Head of caudate nucleus (tissue), 42 donors: ENCODE measurements at regions not wholly inside any gene's neighbourhood (a gene's known extent, or its start where the extent isn't known, plus 50 kb on each side); places are given as distances from the start of the nearest gene placed in this dataset.

ENCODE experiments used
- DNase-seq, 42 donors: peaks; one replicate each; pipeline versions ENCODE4 v3.0.0 to v3.0.0-alpha.2; 2020 to 2021; ENCODE audit warnings: mixed read lengths in 7 of 42
- intact Hi-C: fragments of 100-400 bp; cut with DNase I; formaldehyde crosslinking; loops from one replicate; pipeline ENCODE4 v1.15.0; 2022

GRCh38 chr13:99647596-99647985, 146.3 kb downstream of the TM9SF2 start:
- no peak for DNase-seq
- intact Hi-C loops = no loop called here

GRCh38 chr13:99646866-99647595, 145.8 kb downstream of the TM9SF2 start:
- DNase-seq = no peak
- intact Hi-C loops = no loop called here

- DNase-seq = peak in 1 of 42 donors; percentile 18
- intact Hi-C loops = no loop called here
Measured at GRCh38 chr13:99642841-99643240, 141.6 kb downstream of the TM9SF2 start.

GRCh38 chr13:99642006-99642405, 140.7 kb downstream of the TM9SF2 start:
- intact Hi-C loops = no loop called here
- DNase-seq = peak in 1 of 42 donors; percentile 25

GRCh38 chr13:99640260-99640659, 139.0 kb downstream of the TM9SF2 start:
- intact Hi-C loops = no loop called here
- no peak for DNase-seq

- intact Hi-C loops = no loop called here
Measured at GRCh38 chr13:99639126-99639525, 137.9 kb downstream of the TM9SF2 start.

GRCh38 chr13:99636728-99637353, 135.6 kb downstream of the TM9SF2 start:
- intact Hi-C loops = no loop called here
- DNase-seq = no peak

More at GRCh38 chr13:99639126-99639525, 137.9 kb downstream of the TM9SF2 start:
- no peak for DNase-seq

- intact Hi-C loops = no loop called here
- DNase-seq = no peak
Measured at GRCh38 chr13:99636306-99636705, 135.0 kb downstream of the TM9SF2 start.

GRCh38 chr13:99634672-99635071, 133.4 kb downstream of the TM9SF2 start:
- intact Hi-C loops = no loop called here
- DNase-seq = no peak

GRCh38 chr13:99630269-99630898, 129.1 kb downstream of the TM9SF2 start:
- DNase-seq = no peak
- intact Hi-C loops = no loop called here

GRCh38 chr13:99629641-99630040, 128.4 kb downstream of the TM9SF2 start:
- no peak for DNase-seq

GRCh38 chr13:99628442-99628841, 127.2 kb downstream of the TM9SF2 start:
- DNase-seq = no peak
- intact Hi-C loops = no loop called here

More at GRCh38 chr13:99629641-99630040, 128.4 kb downstream of the TM9SF2 start:
- intact Hi-C loops = no loop called here

GRCh38 chr13:99626461-99627082, 125.3 kb downstream of the TM9SF2 start:
- intact Hi-C loops = no loop called here
- peak in 1 of 42 donors; percentile 47 for DNase-seq

- DNase-seq = no peak
- intact Hi-C loops = no loop called here
Measured at GRCh38 chr13:99624936-99625540, 123.8 kb downstream of the TM9SF2 start.

- DNase-seq = no peak
- intact Hi-C loops = no loop called here
Measured at GRCh38 chr13:99620806-99621205, 119.5 kb downstream of the TM9SF2 start.

- intact Hi-C loops = no loop called here
- DNase-seq = no peak
Measured at GRCh38 chr13:99619207-99619606, 117.9 kb downstream of the TM9SF2 start.

GRCh38 chr13:99617474-99618255, 116.4 kb downstream of the TM9SF2 start:
- peak in 36 of 42 donors; percentile 11 to 68 (median 44) for DNase-seq
- intact Hi-C loops = no loop called here

GRCh38 chr13:99614465-99614885, 113.2 kb downstream of the TM9SF2 start:
- intact Hi-C loops = no loop called here
- peak in 1 of 42 donors; percentile 8 for DNase-seq
